ENCODE measurements at regions not wholly inside any gene's neighbourhood (a gene's known extent, or its start where the extent isn't known, plus 50 kb on each side); places are given as distances from the start of the nearest gene placed in this dataset.

DNA sequence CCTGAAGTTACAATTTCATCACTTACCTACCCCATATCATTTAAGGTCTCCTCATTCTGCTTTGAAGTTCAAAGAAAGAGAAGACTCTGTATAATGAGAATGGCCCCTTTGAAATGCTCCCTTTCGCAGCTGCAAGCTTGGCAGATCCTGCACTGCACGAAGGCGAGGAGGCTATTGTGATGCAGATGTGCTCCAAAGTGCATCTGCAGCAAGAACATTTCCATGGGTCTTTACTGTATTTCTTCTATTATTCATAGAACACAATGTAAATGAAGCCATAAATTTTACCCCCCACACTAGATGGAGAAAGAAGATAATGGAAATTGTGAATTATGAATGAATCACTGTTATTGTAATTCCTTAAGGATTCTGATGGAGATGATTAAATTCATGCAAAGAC is 178.7 kb downstream of the CHD9NB start:
- TF ChIP-seq, protein P1, sequence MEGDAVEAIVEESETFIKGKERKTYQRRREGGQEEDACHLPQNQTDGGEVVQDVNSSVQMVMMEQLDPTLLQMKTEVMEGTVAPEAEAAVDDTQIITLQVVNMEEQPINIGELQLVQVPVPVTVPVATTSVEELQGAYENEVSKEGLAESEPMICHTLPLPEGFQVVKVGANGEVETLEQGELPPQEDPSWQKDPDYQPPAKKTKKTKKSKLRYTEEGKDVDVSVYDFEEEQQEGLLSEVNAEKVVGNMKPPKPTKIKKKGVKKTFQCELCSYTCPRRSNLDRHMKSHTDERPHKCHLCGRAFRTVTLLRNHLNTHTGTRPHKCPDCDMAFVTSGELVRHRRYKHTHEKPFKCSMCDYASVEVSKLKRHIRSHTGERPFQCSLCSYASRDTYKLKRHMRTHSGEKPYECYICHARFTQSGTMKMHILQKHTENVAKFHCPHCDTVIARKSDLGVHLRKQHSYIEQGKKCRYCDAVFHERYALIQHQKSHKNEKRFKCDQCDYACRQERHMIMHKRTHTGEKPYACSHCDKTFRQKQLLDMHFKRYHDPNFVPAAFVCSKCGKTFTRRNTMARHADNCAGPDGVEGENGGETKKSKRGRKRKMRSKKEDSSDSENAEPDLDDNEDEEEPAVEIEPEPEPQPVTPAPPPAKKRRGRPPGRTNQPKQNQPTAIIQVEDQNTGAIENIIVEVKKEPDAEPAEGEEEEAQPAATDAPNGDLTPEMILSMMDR (IDR thresholded peaks at IDR 0.05 in 2 of 3, conservative IDR thresholded peaks at IDR 0.05 in 1 of 3; ENCODE audit: control insufficient read depth in 2 of 3, extremely low read depth in 1 of 3, insufficient read depth in 1 of 3, low read depth in 3 of 3, low read length in 3 of 3) = no peak
- TF ChIP-seq NFYB (IDR thresholded peaks at IDR 0.05; ENCODE audit: insufficient read depth, low read depth, low read length) (no peak), SIN3A (IDR thresholded peaks at IDR 0.05; ENCODE audit: low read depth, low read length) (no peak)
- TF ChIP-seq, protein P2, sequence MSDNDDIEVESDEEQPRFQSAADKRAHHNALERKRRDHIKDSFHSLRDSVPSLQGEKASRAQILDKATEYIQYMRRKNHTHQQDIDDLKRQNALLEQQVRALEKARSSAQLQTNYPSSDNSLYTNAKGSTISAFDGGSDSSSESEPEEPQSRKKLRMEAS (IDR thresholded peaks at IDR 0.05; ENCODE audit: low read depth, low read length) = no peak

Data from GM12878 (cell line).